NB4 (cell line): ENCODE measurements at regions not wholly inside any gene's neighbourhood (a gene's known extent, or its start where the extent isn't known, plus 50 kb on each side); places are given as distances from the start of the nearest gene placed in this dataset.

ENCODE experiments used
- DNase-seq: peaks from one replicate; pipeline ENCODE4 v3.0.0; 2010; ENCODE audit warnings: low read depth
- H3K4me3 ChIP-seq: one replicate; pipeline ENCODE4 v1.5.1; 2011; ENCODE audit warnings: mild to moderate bottlenecking, low read depth, low read length, moderate library complexity
- CTCF ChIP-seq: IDR thresholded peaks from one replicate; pipeline ENCODE4 v1.5.1; 2012; ENCODE audit warnings: low read depth, low read length
- MAX ChIP-seq: IDR thresholded peaks from 2 replicates; pipeline ENCODE4 v1.6.1; 2011; ENCODE audit warnings: low read depth, low read length
- MYC ChIP-seq: IDR thresholded peaks from 2 replicates; pipeline ENCODE4 v1.6.1; 2011; ENCODE audit warnings: low read depth, low read length
- POLR2A ChIP-seq: IDR thresholded peaks from 2 replicates; pipeline ENCODE4 v1.6.1; 2011; ENCODE audit warnings: mild to moderate bottlenecking; ENCODE audit not compliant: insufficient read length; ENCODE audit errors: extremely low read depth

- no peak for DNase-seq
- TF ChIP-seq POLR2A (no peak), MAX (no peak)
- no peak overlapping the region for H3K4me3 ChIP-seq
Measured at GRCh38 chr10:78523453-78523852, 489.8 kb downstream of the RPS24 start.

DNA sequence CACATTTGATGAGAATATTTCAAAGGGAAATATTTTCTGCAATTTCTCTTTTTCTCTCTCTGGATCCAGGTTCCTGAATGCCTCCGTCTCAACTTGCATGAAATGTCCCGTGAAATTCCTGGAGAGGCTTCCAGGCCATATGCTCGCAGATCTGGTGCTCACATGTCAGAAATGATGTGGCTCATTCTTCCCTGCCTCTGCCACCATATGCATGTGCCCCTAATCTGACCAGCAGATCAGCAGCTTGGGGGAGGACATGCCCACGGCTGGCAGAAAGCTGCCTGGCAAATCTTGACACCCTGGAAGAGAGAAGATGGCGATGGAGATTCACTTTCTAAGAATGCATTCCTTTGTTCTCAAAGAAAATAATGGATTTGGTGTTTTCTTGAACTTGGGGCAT is 490.7 kb downstream of the RPS24 start:
- TF ChIP-seq POLR2A: no peak
- DNase-seq: no peak
- H3K4me3 ChIP-seq: no peak overlapping the region

DNA sequence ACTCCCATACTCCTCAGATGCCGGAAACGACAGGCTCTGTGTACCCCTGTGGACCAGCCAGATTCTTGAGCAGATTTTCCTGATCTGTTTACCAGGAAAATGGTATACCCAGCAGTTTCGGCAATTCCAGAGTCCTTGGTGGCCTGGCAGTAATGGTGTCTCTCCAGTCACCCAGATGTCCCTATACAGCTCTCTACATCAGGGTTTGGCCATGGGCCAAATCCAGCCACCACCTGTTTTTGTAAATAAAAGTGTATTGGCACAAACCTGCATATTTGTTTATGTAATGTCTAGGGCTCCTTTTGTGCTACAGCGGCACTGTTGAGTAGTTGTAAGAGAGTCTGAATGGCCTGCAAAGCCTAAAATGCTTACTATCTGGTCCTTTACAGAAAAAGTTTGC is 491.3 kb downstream of the RPS24 start:
- H3K4me3 ChIP-seq: no peak overlapping the region
- no peak for DNase-seq
- no peak for TF ChIP-seq MAX
- TF ChIP-seq MYC: no peak
- no peak for TF ChIP-seq POLR2A
- no peak for TF ChIP-seq CTCF

GRCh38 chr10:78526347-78526746 is 492.7 kb downstream of the RPS24 start:
- no peak for DNase-seq
- H3K4me3 ChIP-seq: no peak overlapping the region
- no peak for TF ChIP-seq POLR2A

GRCh38 chr10:78527296-78527695 is 493.6 kb downstream of the RPS24 start:
- no peak overlapping the region for H3K4me3 ChIP-seq
- TF ChIP-seq CTCF (no peak), MYC (no peak), MAX (no peak), POLR2A (no peak)
- DNase-seq: no peak

DNA sequence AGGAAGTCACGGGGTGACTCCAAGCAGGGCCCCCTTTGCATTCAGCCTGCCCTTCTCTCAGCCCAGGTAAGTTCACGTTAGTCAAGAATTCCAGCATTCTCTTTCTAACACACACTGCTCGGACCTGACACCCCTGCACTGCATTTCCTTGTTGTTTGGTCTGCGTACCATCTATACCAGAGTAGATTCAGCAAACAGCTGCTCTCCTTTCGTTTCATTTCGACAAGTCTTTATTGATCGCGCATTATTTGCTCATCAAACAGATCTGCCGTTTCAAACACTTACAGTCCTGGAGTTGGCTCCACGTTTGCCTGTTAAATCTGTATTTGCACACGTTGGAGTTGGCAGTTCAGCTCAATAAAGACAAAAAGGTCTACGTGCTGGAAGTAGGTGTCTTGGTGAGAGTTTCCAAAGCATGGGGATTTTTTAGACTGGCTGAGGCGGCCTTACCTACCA is 495.1 kb downstream of the RPS24 start:
- no peak for TF ChIP-seq POLR2A
- TF ChIP-seq MYC: no peak
- TF ChIP-seq CTCF: no peak
- no peak for TF ChIP-seq MAX
- H3K4me3 ChIP-seq: no peak overlapping the region
- DNase-seq: no peak

DNA sequence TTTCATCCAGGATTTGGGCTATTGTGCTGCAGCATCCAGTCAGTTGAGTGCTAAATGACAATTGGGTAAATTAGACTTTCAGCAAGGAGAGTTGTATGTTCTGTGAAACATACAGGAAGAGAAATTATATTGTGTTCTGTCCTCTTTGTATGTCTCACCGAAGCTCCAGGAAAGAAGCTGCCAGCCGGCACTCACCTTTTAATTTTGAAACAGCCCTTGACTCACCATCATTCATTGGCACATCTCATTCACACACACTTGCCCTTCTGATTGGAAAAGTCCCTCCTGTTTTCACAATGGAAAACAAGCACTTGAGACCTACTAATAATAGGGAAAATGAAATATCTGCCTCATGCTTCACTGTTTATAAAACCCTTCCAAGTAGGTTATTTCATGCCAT is 495.6 kb downstream of the RPS24 start:
- DNase-seq: no peak
- H3K4me3 ChIP-seq: no peak overlapping the region
- TF ChIP-seq CTCF (no peak), MYC (no peak), MAX (no peak), POLR2A (no peak)

- no peak overlapping the region for H3K4me3 ChIP-seq
- TF ChIP-seq MYC: no peak
- TF ChIP-seq MAX: no peak
- no peak for TF ChIP-seq POLR2A
- no peak for TF ChIP-seq CTCF
- DNase-seq: no peak
Measured at GRCh38 chr10:78531088-78531487, 497.4 kb downstream of the RPS24 start.
